ENCODE measurements at regions not wholly inside any gene's neighbourhood (a gene's known extent, or its start where the extent isn't known, plus 50 kb on each side); places are given as distances from the start of the nearest gene placed in this dataset.

- Histone ChIP-seq H3K4me1 (ENCODE audit: insufficient read depth, low read length) (no peaks in the 10 kb centered on the region), H3K36me3 (ENCODE audit: insufficient read depth, low read length) (no peaks in the 10 kb centered on the region), H3K27me3 (ENCODE audit: insufficient read depth, low read length) (no peaks in the 10 kb centered on the region), H3K9ac (ENCODE audit: low read length) (no peak overlapping the region), H4K20me1 (ENCODE audit: insufficient read depth, low read length) (no peaks in the 10 kb centered on the region), H3K79me2 (ENCODE audit: insufficient read depth, low read length) (no peaks in the 10 kb centered on the region), H3K9me3 (ENCODE audit: insufficient read depth, low read depth, low read length) (peaks cover 5% of the 10 kb centered on the region), H3K4me3 (ENCODE audit: insufficient read depth, low read depth, low read length) (no peak overlapping the region), H2AFZ (ENCODE audit: low read depth, low read length) (no peak overlapping the region), H3K27ac (ENCODE audit: low read depth, low read length) (no peak overlapping the region), H3K4me2 (ENCODE audit: low read length) (no peak overlapping the region)
- H3K4me1 Mint-ChIP-seq (ENCODE audit: low read depth, unreplicated experiment): no peaks in the 10 kb centered on the region
- FAIRE-seq: no peak
- H3K9me3 Mint-ChIP-seq (ENCODE audit: unreplicated experiment): peaks cover 2% of the 10 kb centered on the region
- H3K27me3 Mint-ChIP-seq (ENCODE audit: low read depth, unreplicated experiment): no peaks in the 10 kb centered on the region
- TF ChIP-seq CTCF (IDR thresholded peaks at IDR 0.05; ENCODE audit: insufficient read depth, low read depth, low read length) (no peak), EZH2 (IDR thresholded peaks at IDR 0.05; ENCODE audit: insufficient read depth, low read length) (no peak)
- no peak overlapping the region for H3K27ac Mint-ChIP-seq (ENCODE audit: unreplicated experiment)
- no peak overlapping the region for H3K4me3 Mint-ChIP-seq (ENCODE audit: unreplicated experiment)
- H3K36me3 Mint-ChIP-seq (ENCODE audit: low read depth, unreplicated experiment): no peaks in the 10 kb centered on the region
- DNase-seq (ENCODE audit: low read depth): no peak
These were observed 348.2 kb downstream of the KCTD8 start for GRCh38 chr4:44100456-44100855.

- H3K36me3 Mint-ChIP-seq (ENCODE audit: low read depth, unreplicated experiment): no peaks in the 10 kb centered on the region
- H3K27ac Mint-ChIP-seq (ENCODE audit: unreplicated experiment): peak overlapping the region; percentile 88
- H3K27me3 Mint-ChIP-seq (ENCODE audit: low read depth, unreplicated experiment): no peaks in the 10 kb centered on the region
- Histone ChIP-seq H3K9ac (ENCODE audit: low read length) (no peak overlapping the region), H3K4me1 (ENCODE audit: insufficient read depth, low read length) (no peaks in the 10 kb centered on the region), H3K27me3 (ENCODE audit: insufficient read depth, low read length) (no peaks in the 10 kb centered on the region), H2AFZ (ENCODE audit: low read depth, low read length) (no peak overlapping the region), H3K4me2 (ENCODE audit: low read length) (no peak overlapping the region), H3K4me3 (ENCODE audit: insufficient read depth, low read depth, low read length) (no peak overlapping the region), H3K79me2 (ENCODE audit: insufficient read depth, low read length) (no peaks in the 10 kb centered on the region), H3K36me3 (ENCODE audit: insufficient read depth, low read length) (no peaks in the 10 kb centered on the region), H4K20me1 (ENCODE audit: insufficient read depth, low read length) (no peaks in the 10 kb centered on the region), H3K27ac (ENCODE audit: low read depth, low read length) (no peak overlapping the region), H3K9me3 (ENCODE audit: insufficient read depth, low read depth, low read length) (no peaks in the 10 kb centered on the region)
- no peak for FAIRE-seq
- peak; percentile 4 for DNase-seq (ENCODE audit: low read depth)
- no peak for TF ChIP-seq EZH2 (IDR thresholded peaks at IDR 0.05; ENCODE audit: insufficient read depth, low read length)
- no peak for TF ChIP-seq CTCF (IDR thresholded peaks at IDR 0.05; ENCODE audit: insufficient read depth, low read depth, low read length)
- H3K4me1 Mint-ChIP-seq (ENCODE audit: low read depth, unreplicated experiment): peaks cover 12% of the 10 kb centered on the region
- no peaks in the 10 kb centered on the region for H3K9me3 Mint-ChIP-seq (ENCODE audit: unreplicated experiment)
- H3K4me3 Mint-ChIP-seq (ENCODE audit: unreplicated experiment): no peak overlapping the region
These were observed 329.5 kb downstream of the KCTD8 start for GRCh38 chr4:44118971-44119680.

- Histone ChIP-seq H3K79me2 (ENCODE audit: insufficient read depth, low read length) (no peaks in the 10 kb centered on the region), H3K36me3 (ENCODE audit: insufficient read depth, low read length) (no peaks in the 10 kb centered on the region), H4K20me1 (ENCODE audit: insufficient read depth, low read length) (no peaks in the 10 kb centered on the region), H3K9me3 (ENCODE audit: insufficient read depth, low read depth, low read length) (no peaks in the 10 kb centered on the region), H2AFZ (ENCODE audit: low read depth, low read length) (no peak overlapping the region), H3K4me1 (ENCODE audit: insufficient read depth, low read length) (no peaks in the 10 kb centered on the region), H3K27me3 (ENCODE audit: insufficient read depth, low read length) (no peaks in the 10 kb centered on the region), H3K9ac (ENCODE audit: low read length) (no peak overlapping the region), H3K4me3 (ENCODE audit: insufficient read depth, low read depth, low read length) (no peak overlapping the region), H3K4me2 (ENCODE audit: low read length) (no peak overlapping the region), H3K27ac (ENCODE audit: low read depth, low read length) (no peak overlapping the region)
- Mint-ChIP-seq H3K4me1 (ENCODE audit: low read depth, unreplicated experiment) (peaks cover 12% of the 10 kb centered on the region), H3K27me3 (ENCODE audit: low read depth, unreplicated experiment) (no peaks in the 10 kb centered on the region), H3K36me3 (ENCODE audit: low read depth, unreplicated experiment) (no peaks in the 10 kb centered on the region), H3K9me3 (ENCODE audit: unreplicated experiment) (no peaks in the 10 kb centered on the region), H3K27ac (ENCODE audit: unreplicated experiment) (no peak overlapping the region), H3K4me3 (ENCODE audit: unreplicated experiment) (no peak overlapping the region)
- DNase-seq (ENCODE audit: low read depth) (no peak), FAIRE-seq (no peak)
- TF ChIP-seq CTCF (IDR thresholded peaks at IDR 0.05; ENCODE audit: insufficient read depth, low read depth, low read length) (no peak), EZH2 (IDR thresholded peaks at IDR 0.05; ENCODE audit: insufficient read depth, low read length) (no peak)
These were observed 328.0 kb downstream of the KCTD8 start for GRCh38 chr4:44120646-44121045.
